SK-N-SH (cell line): ENCODE measurements at regions not wholly inside any gene's neighbourhood (a gene's known extent, or its start where the extent isn't known, plus 50 kb on each side); places are given as distances from the start of the nearest gene placed in this dataset.

Experiments used
- CTCF ChIA-PET: fragments of 300-600, 350-600 bp; formaldehyde crosslinking; extraction: SDS; loops from one replicate; lab custom pipeline; 2021; lab: Yijun Ruan, JAX
- POLR2A ChIA-PET: fragments of 350-600 bp; sonication (Branson Sonifier 250); formaldehyde crosslinking; extraction: SDS; loops from one replicate; lab custom pipeline; 2020; ENCODE audit warnings: antibody characterized with exemption, inconsistent platforms; lab: Yijun Ruan, JAX
- DNase-seq: peaks from one replicate; pipeline ENCODE4 v3.0.0; 2012
- H2AFZ ChIP-seq: fragments of 200-600 bp; sonication (generic); 2 replicates; pipeline ENCODE4 v1.8.1; 2016; ENCODE audit warnings: antibody characterized with exemption, mild to moderate bottlenecking, low read depth
- H3F3A ChIP-seq: fragments of 200-600 bp; sonication (generic); replicated peaks from 2 replicates; pipeline ENCODE3; 2016; ENCODE audit warnings: antibody characterized with exemption, mild to moderate bottlenecking; ENCODE audit not compliant: insufficient read depth
- H3K27ac ChIP-seq, 2 experiments: fragments of 200-500 bp in 1 of 2; fragments of 200-600 bp in 1 of 2; sonication (Bioruptor generic) in 1 of 2; sonication (generic), shearing (Covaris generic) in 1 of 2; 2 replicates each; pipeline versions ENCODE4 v1.5.1 to v1.6.1; 2014 to 2016; ENCODE audit warnings: low read depth in 2 of 2, inconsistent platforms in 1 of 2, low read length in 1 of 2, mild to moderate bottlenecking in 1 of 2, mixed read lengths in 1 of 2
- H3K27me3 ChIP-seq: fragments of 200-600 bp; sonication (generic), shearing (Covaris generic); 2 replicates; pipeline ENCODE4 v1.6.1; 2016; ENCODE audit warnings: mixed run types; ENCODE audit not compliant: insufficient read depth
- H3K36me3 ChIP-seq, 2 experiments: fragments of 200-500 bp in 1 of 2; fragments of 200-600 bp in 1 of 2; sonication (Bioruptor generic) in 1 of 2; sonication (generic) in 1 of 2; replicated peaks in 1 of 2; 2 replicates each; pipeline versions ENCODE3 to v1.5.1; 2014 to 2016; ENCODE audit warnings: low read length in 1 of 2, mild to moderate bottlenecking in 1 of 2; ENCODE audit not compliant: insufficient read depth in 2 of 2, control insufficient read depth in 1 of 2
- H3K4me1 ChIP-seq, 2 experiments: fragments of 200-500 bp in 1 of 2; fragments of 200-600 bp in 1 of 2; sonication (Bioruptor generic) in 1 of 2; sonication (generic), shearing (Covaris generic) in 1 of 2; 2 replicates each; pipeline versions ENCODE4 v1.5.1 to v1.6.1; 2014 to 2016; ENCODE audit warnings: low read depth in 1 of 2, low read length in 1 of 2, mixed run types in 1 of 2; ENCODE audit not compliant: insufficient read depth in 2 of 2, control insufficient read depth in 1 of 2
- H3K4me2 ChIP-seq: fragments of 200-600 bp; sonication (generic), shearing (Covaris generic); 2 replicates; pipeline ENCODE4 v1.6.1; 2017; ENCODE audit warnings: mixed run types
- H3K4me3 ChIP-seq, 2 experiments: fragments of 200-500 bp in 1 of 2; fragments of 200-600 bp in 1 of 2; sonication (Bioruptor generic) in 1 of 2; sonication (generic), shearing (Covaris generic) in 1 of 2; 2 replicates each; pipeline versions ENCODE4 v1.5.1 to v1.8.1; 2014 to 2016; ENCODE audit warnings: low read depth in 2 of 2, inconsistent platforms in 1 of 2, low read length in 1 of 2, mild to moderate bottlenecking in 1 of 2, mixed read lengths in 1 of 2, moderate library complexity in 1 of 2
- H3K79me2 ChIP-seq: fragments of 200-600 bp; sonication (generic); 2 replicates; pipeline ENCODE4 v1.8.1; 2017; ENCODE audit warnings: mild to moderate bottlenecking; ENCODE audit not compliant: insufficient read depth
- H3K9ac ChIP-seq: fragments of 200-600 bp; sonication (generic); 2 replicates; pipeline ENCODE4 v1.6.1; 2017; ENCODE audit warnings: mixed run types
- H3K9me2 ChIP-seq: fragments of 200-600 bp; sonication (generic); 2 replicates; pipeline ENCODE4 v1.6.1; 2017; ENCODE audit warnings: mixed run types
- H3K9me3 ChIP-seq: fragments of 200-600 bp; sonication (generic); 2 replicates; pipeline ENCODE4 v1.6.1; 2017; ENCODE audit warnings: mixed run types, mild to moderate bottlenecking, moderate library complexity
- H4K20me1 ChIP-seq: fragments of 200-600 bp; sonication (generic); 2 replicates; pipeline ENCODE4 v1.6.1; 2017; ENCODE audit warnings: mild to moderate bottlenecking, mixed run types; ENCODE audit not compliant: insufficient read depth
- CTCF ChIP-seq: fragments of 200-600 bp; sonication (generic); IDR thresholded peaks from 2 replicates; pipeline ENCODE4 v1.6.1; 2017; ENCODE audit warnings: antibody characterized with exemption, mild to moderate bottlenecking, moderate library complexity
- EZH2phosphoT487 ChIP-seq: fragments of 200-600 bp; sonication (generic); IDR thresholded peaks from 2 replicates; pipeline ENCODE4 v1.6.1; 2017; ENCODE audit warnings: low read depth, mixed run types, mild to moderate bottlenecking, antibody characterized with exemption, moderate library complexity, borderline replicate concordance
- FOXM1 ChIP-seq: IDR thresholded peaks from 2 replicates; pipeline ENCODE4 v1.4.0; 2012; ENCODE audit warnings: low read depth, mild to moderate bottlenecking
- GABPA ChIP-seq: IDR thresholded peaks from 2 replicates; pipeline ENCODE4 v1.4.0; 2012; ENCODE audit warnings: low read depth, mild to moderate bottlenecking
- JUND ChIP-seq: IDR thresholded peaks from 2 replicates; pipeline ENCODE4 v1.4.0; 2012
- MXI1 ChIP-seq: IDR thresholded peaks from 2 replicates; pipeline ENCODE4 v1.6.1; 2012; ENCODE audit warnings: mild to moderate bottlenecking, low read depth, low read length, improper control_type of control experiment
- NFIC ChIP-seq: IDR thresholded peaks from 2 replicates; pipeline ENCODE4 v1.4.0; 2012; ENCODE audit warnings: borderline replicate concordance
- POLR2AphosphoS5 ChIP-seq: IDR thresholded peaks from 2 replicates; pipeline ENCODE4 v1.6.1; 2012; ENCODE audit warnings: low read depth, low read length
- RFX5 ChIP-seq: IDR thresholded peaks from 2 replicates; pipeline ENCODE4 v1.6.1; 2012; ENCODE audit warnings: mild to moderate bottlenecking, improper control_type of control experiment, low read length
- RXRA ChIP-seq: IDR thresholded peaks from 2 replicates; pipeline ENCODE4 v1.4.0; 2012; ENCODE audit warnings: low read depth, mild to moderate bottlenecking, borderline replicate concordance
- SIN3A ChIP-seq: IDR thresholded peaks from 2 replicates; pipeline ENCODE4 v1.6.1; 2012; ENCODE audit warnings: low read depth, mild to moderate bottlenecking, low read length, moderate library complexity, borderline replicate concordance
- TCF12 ChIP-seq: IDR thresholded peaks from 2 replicates; pipeline ENCODE4 v1.4.0; 2012
- TEAD4 ChIP-seq: IDR thresholded peaks from 2 replicates; pipeline ENCODE4 v1.4.0; 2012; ENCODE audit warnings: mild to moderate bottlenecking, borderline replicate concordance; ENCODE audit not compliant: insufficient read depth
- USF1 ChIP-seq: IDR thresholded peaks from 2 replicates; pipeline ENCODE4 v1.4.0; 2012; ENCODE audit warnings: low read depth, borderline replicate concordance
- ZBTB33 ChIP-seq: IDR thresholded peaks from 2 replicates; pipeline ENCODE4 v1.4.0; 2012; ENCODE audit warnings: low read depth, borderline replicate concordance
- WGBS: methylation state at CpG from one replicate; pipeline ENCODE4 v1.1.6; 2017; ENCODE audit warnings: low lambda C conversion rate; 5-methylcytosine and 5-hydroxymethylcytosine counted together
- TF ChIP-seq, protein P1 (sequence below): IDR thresholded peaks from 2 replicates; pipeline ENCODE4 v1.6.1; 2012; ENCODE audit warnings: mild to moderate bottlenecking, low read depth, low read length, moderate library complexity
- TF ChIP-seq, protein P2 (sequence below): fragments of 150-350 bp; IDR thresholded peaks from 2 replicates; pipeline ENCODE4 v1.6.1; 2017; ENCODE audit warnings: antibody characterized with exemption, low read length, low read depth, borderline replicate concordance

DNA sequence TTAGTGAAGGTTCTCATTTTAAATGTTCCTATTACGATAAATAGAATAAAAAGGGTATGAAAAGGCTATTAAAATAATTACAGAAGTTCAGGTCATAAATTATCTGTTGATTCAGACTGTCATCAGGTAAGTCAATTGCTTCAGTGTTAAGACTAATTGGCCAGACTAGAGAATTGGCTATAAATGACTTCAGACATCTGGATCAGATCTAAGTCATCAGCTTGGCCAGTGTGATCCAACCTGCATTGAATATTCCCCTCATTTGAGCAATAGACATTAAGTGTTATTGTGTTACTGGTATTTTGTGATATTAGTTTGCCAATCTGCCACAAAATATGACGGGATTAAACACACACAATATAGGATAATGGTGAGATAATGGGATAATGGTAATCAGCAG is 377.6 kb upstream of the CITED2 start (continued):
- no peak for TF ChIP-seq CTCF
- TF ChIP-seq TEAD4: no peak

GRCh38 chr6:139751179-139751578 is 376.7 kb upstream of the CITED2 start:
- Histone ChIP-seq H3F3A (peaks cover 7% of the 10 kb centered on the region), H3K9me3 (no peaks in the 10 kb centered on the region), H3K27ac (no peak overlapping the region), H3K9ac (no peak overlapping the region), H3K27me3 (no peaks in the 10 kb centered on the region), H3K4me3 (no peak overlapping the region), H2AFZ (no peak overlapping the region; the same call in 1 of the 2 replicates), H3K36me3 (no peaks in the 10 kb centered on the region), H3K79me2 (no peaks in the 10 kb centered on the region), H3K9me2 (no peaks in the 10 kb centered on the region), H3K4me1 (peaks cover 0 to 14% of the 10 kb centered on the region in 2 experiments; a peak in 2 of 4 replicates), H4K20me1 (no peaks in the 10 kb centered on the region), H3K4me2 (no peak overlapping the region)
- POLR2A ChIA-PET: no interaction called here
- TF ChIP-seq USF1 (no peak), NFIC (no peak), RFX5 (no peak), EZH2phosphoT487 (no peak), TCF12 (no peak), MXI1 (no peak), GABPA (no peak), JUND (no peak), SIN3A (no peak), ZBTB33 (no peak), POLR2AphosphoS5 (no peak), FOXM1 (no peak), CTCF (no peak), RXRA (no peak)
- TF ChIP-seq, protein P1, sequence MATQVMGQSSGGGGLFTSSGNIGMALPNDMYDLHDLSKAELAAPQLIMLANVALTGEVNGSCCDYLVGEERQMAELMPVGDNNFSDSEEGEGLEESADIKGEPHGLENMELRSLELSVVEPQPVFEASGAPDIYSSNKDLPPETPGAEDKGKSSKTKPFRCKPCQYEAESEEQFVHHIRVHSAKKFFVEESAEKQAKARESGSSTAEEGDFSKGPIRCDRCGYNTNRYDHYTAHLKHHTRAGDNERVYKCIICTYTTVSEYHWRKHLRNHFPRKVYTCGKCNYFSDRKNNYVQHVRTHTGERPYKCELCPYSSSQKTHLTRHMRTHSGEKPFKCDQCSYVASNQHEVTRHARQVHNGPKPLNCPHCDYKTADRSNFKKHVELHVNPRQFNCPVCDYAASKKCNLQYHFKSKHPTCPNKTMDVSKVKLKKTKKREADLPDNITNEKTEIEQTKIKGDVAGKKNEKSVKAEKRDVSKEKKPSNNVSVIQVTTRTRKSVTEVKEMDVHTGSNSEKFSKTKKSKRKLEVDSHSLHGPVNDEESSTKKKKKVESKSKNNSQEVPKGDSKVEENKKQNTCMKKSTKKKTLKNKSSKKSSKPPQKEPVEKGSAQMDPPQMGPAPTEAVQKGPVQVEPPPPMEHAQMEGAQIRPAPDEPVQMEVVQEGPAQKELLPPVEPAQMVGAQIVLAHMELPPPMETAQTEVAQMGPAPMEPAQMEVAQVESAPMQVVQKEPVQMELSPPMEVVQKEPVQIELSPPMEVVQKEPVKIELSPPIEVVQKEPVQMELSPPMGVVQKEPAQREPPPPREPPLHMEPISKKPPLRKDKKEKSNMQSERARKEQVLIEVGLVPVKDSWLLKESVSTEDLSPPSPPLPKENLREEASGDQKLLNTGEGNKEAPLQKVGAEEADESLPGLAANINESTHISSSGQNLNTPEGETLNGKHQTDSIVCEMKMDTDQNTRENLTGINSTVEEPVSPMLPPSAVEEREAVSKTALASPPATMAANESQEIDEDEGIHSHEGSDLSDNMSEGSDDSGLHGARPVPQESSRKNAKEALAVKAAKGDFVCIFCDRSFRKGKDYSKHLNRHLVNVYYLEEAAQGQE: no peak
- TF ChIP-seq, protein P2, sequence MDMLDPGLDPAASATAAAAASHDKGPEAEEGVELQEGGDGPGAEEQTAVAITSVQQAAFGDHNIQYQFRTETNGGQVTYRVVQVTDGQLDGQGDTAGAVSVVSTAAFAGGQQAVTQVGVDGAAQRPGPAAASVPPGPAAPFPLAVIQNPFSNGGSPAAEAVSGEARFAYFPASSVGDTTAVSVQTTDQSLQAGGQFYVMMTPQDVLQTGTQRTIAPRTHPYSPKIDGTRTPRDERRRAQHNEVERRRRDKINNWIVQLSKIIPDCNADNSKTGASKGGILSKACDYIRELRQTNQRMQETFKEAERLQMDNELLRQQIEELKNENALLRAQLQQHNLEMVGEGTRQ: no peak
- 83% methylated on average over 3 of the region's 3 CpGs for WGBS
- no peak for DNase-seq
- CTCF ChIA-PET: no interaction called here
